Chondrocyte (in vitro differentiated cells): ENCODE measurements at regions not wholly inside any gene's neighbourhood (a gene's known extent, or its start where the extent isn't known, plus 50 kb on each side); places are given as distances from the start of the nearest gene placed in this dataset.

Experiments used
- DNase-seq: peaks from one replicate; pipeline ENCODE4 v3.0.0; 2021; ENCODE audit warnings: mixed read lengths, low spot score
- H3K27ac Mint-ChIP-seq: one replicate; pipeline ENCODE4 v1.8.0; 2021; ENCODE audit warnings: mild to moderate bottlenecking, moderate library complexity, mixed read lengths; ENCODE audit not compliant: unreplicated experiment
- H3K27me3 Mint-ChIP-seq: 2 replicates; pipeline ENCODE4 v1.8.0; 2021; ENCODE audit warnings: low read depth, mixed read lengths
- H3K36me3 Mint-ChIP-seq: 2 replicates; pipeline ENCODE4 v1.8.0; 2021; ENCODE audit warnings: low read depth, mixed read lengths
- H3K4me1 Mint-ChIP-seq: 2 replicates; pipeline ENCODE4 v1.8.0; 2021; ENCODE audit warnings: low read depth, mild to moderate bottlenecking, mixed read lengths
- H3K4me3 Mint-ChIP-seq: one replicate; pipeline ENCODE4 v1.8.0; 2021; ENCODE audit warnings: mild to moderate bottlenecking, moderate library complexity, mixed read lengths; ENCODE audit not compliant: unreplicated experiment
- H3K9me3 Mint-ChIP-seq: 2 replicates; pipeline ENCODE4 v1.8.0; 2021; ENCODE audit warnings: low read depth, mixed read lengths
- TF ChIP-seq, protein P1 (sequence below): fragments of 200-600 bp; sonication (generic); IDR thresholded peaks from 2 replicates; pipeline ENCODE4 v1.5.0; 2021; ENCODE audit warnings: antibody characterized with exemption, mild to moderate bottlenecking, moderate library complexity

DNA sequence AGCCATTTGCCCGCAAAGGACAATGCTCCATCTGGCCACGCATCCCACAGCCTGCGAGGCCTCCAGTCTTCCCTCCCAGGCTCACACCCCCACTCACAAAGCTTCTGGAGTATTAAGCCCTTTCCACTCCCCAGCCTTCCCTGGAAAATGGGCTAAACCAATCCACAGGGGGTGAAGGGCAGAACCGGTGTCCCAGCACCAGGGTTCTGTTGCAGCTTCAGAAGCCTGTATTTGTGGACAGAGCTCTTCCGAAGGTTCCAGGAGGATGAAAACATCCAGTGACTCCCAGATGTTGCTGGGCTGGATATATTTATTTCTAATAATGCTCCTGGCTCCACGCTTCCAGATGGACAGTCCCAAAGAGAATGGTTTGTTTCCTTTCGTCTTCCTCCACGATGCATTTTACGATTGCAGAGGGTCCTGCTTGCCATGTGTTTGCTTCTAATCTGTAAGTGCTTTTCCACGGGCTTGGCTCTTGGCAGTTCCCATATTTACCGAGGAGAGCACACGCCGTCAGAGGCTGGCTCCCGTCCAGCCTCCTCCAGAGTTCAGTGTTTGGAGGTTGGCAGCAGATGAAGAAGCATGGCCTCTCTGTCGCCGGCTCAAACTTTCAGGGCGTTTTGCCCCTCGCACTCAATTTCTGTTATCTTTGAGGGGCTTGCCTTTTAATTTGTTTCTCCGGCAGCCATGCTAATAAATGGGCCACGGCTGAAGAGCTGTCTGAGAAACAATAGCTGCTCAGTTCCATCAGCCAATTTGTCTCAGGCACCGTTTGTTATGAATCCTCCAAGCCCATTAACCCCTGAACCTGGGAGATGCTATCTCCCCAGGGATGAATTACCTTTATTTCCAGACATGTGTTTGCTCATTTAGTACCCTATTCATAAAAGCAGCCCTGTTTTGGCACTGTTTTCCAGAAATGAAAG lies 367.9 kb upstream of the PROK2 start:
- DNase-seq, result no peak
- peak overlapping the region; percentile 75 for H3K27ac Mint-ChIP-seq
- TF ChIP-seq, protein P1, sequence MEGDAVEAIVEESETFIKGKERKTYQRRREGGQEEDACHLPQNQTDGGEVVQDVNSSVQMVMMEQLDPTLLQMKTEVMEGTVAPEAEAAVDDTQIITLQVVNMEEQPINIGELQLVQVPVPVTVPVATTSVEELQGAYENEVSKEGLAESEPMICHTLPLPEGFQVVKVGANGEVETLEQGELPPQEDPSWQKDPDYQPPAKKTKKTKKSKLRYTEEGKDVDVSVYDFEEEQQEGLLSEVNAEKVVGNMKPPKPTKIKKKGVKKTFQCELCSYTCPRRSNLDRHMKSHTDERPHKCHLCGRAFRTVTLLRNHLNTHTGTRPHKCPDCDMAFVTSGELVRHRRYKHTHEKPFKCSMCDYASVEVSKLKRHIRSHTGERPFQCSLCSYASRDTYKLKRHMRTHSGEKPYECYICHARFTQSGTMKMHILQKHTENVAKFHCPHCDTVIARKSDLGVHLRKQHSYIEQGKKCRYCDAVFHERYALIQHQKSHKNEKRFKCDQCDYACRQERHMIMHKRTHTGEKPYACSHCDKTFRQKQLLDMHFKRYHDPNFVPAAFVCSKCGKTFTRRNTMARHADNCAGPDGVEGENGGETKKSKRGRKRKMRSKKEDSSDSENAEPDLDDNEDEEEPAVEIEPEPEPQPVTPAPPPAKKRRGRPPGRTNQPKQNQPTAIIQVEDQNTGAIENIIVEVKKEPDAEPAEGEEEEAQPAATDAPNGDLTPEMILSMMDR, result no peak
- H3K4me3 Mint-ChIP-seq, result peak overlapping the region; percentile 54
- H3K4me1 Mint-ChIP-seq, result peaks cover 39% of the 10 kb centered on the region
- H3K27me3 Mint-ChIP-seq, result no peaks in the 10 kb centered on the region
- H3K9me3 Mint-ChIP-seq, result peaks cover 7% of the 10 kb centered on the region
- no peaks in the 10 kb centered on the region for H3K36me3 Mint-ChIP-seq

DNA sequence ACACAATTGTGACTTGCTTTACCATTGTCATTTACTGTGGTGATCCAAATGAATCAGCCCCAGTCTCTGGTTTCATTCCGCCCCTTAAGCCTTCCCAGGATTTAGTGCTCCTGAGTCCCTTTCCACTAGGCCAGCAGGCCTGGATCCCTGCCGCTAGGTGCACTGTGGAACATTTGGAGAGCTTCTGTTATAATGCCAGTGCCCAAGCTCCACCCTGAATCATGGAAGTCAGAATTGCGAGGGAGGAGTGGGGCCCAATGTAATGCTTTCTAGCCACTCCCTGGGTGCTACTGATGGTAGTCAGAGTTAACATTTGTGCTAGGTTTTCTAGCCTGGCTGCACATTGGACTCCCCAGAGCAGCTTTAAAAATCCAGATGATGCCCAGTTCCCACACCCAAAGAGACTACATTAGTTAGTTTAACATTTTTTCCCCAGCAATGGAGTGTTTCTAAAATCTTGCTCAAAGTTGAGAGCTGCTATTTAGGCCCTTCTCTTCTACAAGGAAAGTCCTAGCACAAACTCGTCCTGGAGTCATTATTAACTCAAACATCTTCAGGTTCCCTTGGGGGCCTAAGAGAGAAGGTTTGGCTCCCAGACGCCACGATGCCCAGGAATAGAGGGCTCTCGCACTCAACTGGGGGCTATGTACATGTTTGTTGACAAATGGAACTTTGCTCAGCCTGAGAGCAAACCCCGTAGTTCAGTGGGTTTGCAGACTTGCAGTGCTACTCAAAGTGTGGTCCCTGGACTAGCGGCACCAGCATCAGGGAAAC lies 366.7 kb upstream of the PROK2 start:
- peaks cover 37% of the 10 kb centered on the region for H3K4me1 Mint-ChIP-seq
- peaks cover 7% of the 10 kb centered on the region for H3K9me3 Mint-ChIP-seq
- no peaks in the 10 kb centered on the region for H3K27me3 Mint-ChIP-seq
- no peak for DNase-seq
- H3K4me3 Mint-ChIP-seq, result no peak overlapping the region
- TF ChIP-seq, protein P1, result no peak
- H3K36me3 Mint-ChIP-seq, result no peaks in the 10 kb centered on the region
- no peak overlapping the region for H3K27ac Mint-ChIP-seq

DNA sequence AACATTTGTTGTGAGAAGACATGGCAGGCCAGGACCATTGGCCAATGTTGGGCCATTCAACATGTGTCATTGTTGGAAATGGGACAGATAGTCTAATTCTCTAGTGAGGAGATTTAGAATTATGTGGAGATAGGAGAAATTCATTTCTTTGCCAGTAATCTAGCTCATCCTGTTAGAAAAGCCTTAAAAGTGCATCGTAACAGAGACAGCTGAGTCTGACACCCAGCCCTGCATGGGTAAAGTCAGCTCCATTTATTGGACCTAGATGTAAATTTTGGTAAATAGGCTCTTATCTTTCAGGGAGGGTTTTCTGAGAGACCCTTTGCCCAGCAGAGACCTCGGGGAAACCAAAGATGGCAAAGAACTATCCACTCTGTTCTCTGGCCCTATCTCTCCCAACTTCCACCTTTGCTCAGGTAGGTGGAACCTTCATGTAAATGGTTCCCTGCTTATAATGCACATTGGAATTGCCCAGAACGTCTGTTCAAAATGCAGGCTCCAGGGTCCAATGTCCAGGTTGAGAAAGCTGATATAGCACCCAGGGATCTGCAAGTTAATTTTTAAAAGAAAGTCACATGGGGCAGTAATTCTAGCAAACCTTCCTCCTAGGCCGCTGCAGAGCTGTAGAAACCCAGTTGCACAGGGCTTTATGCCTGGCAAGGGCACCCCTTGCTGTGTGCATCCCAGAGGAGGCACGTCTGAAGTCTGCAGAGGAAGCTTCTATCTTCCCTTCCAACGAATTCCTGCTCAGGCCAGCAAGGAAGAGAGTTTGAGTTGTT lies 365.9 kb upstream of the PROK2 start:
- Mint-ChIP-seq H3K4me1 (peaks cover 33% of the 10 kb centered on the region), H3K27me3 (no peaks in the 10 kb centered on the region), H3K9me3 (peaks cover 7% of the 10 kb centered on the region), H3K36me3 (no peaks in the 10 kb centered on the region), H3K4me3 (no peak overlapping the region), H3K27ac (no peak overlapping the region)
- TF ChIP-seq, protein P1, result no peak
- DNase-seq, result no peak

DNA sequence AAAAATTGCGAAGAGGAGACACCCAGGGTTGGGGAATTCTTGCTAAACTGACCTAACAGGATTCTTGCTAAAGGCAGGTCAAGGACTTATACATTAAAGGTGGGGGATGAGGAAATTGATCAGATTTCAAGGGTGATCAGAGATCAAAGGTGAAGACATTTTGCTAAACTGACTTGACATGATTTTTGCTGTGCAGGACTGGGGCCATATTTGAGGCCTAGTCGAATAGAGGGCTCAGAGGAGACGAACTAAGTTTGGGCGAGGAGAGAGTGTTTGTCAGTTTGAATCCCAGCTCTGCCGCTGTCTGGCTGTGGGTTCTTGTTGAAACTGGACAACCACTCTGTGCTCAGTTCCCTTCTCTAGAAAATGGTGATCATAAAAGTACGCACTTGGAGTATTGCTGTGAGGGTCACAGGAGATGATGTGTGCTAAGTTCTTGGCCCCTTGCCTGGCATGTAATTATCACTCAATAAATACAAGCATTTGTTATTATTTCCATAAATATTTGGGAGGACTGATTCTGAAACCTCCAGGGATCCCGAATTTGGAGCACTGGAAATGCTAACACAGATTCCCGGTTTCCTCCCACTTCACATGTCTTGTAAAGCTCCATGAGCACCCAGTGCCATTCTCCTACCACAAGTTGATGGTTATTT lies 364.8 kb upstream of the PROK2 start:
- TF ChIP-seq, protein P1, result no peak
- no peak overlapping the region for H3K4me3 Mint-ChIP-seq
- no peaks in the 10 kb centered on the region for H3K27me3 Mint-ChIP-seq
- peaks cover 32% of the 10 kb centered on the region for H3K4me1 Mint-ChIP-seq
- H3K36me3 Mint-ChIP-seq, result no peaks in the 10 kb centered on the region
- no peak overlapping the region for H3K27ac Mint-ChIP-seq
- H3K9me3 Mint-ChIP-seq, result peaks cover 5% of the 10 kb centered on the region
- no peak for DNase-seq
